ENCODE measurements at regions not wholly inside any gene's neighbourhood (a gene's known extent, or its start where the extent isn't known, plus 50 kb on each side); places are given as distances from the start of the nearest gene placed in this dataset.
"Not testable (repeated sequence)": the region's sequence is repeated elsewhere in the genome, so short reads cannot be mapped to it uniquely, and the experiment has no call there.

GRCh38 chr7:138221388-138221787, 145.1 kb downstream of the AKR1D1 start:
- DNase-seq = not testable (repeated sequence)

- DNase-seq = no peak
These were observed 147.2 kb downstream of the AKR1D1 start for GRCh38 chr7:138223402-138223879.

GRCh38 chr7:138226001-138226476, 149.8 kb downstream of the AKR1D1 start:
- no peak for DNase-seq

GRCh38 chr7:138226745-138227279, 150.6 kb downstream of the AKR1D1 start:
- DNase-seq = no peak

GRCh38 chr7:138228119-138228518, 151.9 kb downstream of the AKR1D1 start:
- no peak for DNase-seq

GRCh38 chr7:138228769-138229168, 152.5 kb downstream of the AKR1D1 start:
- no peak for DNase-seq

GRCh38 chr7:138233189-138233588, 156.9 kb downstream of the AKR1D1 start:
- DNase-seq = no peak

- DNase-seq = no peak
These were observed 158.9 kb downstream of the AKR1D1 start for GRCh38 chr7:138235207-138235606.

- DNase-seq = no peak
These were observed 161.7 kb downstream of the AKR1D1 start for GRCh38 chr7:138237995-138238394.

- DNase-seq = peak; percentile 3
These were observed 162.7 kb downstream of the AKR1D1 start for GRCh38 chr7:138238734-138239659.

GRCh38 chr7:138243430-138243829, 167.2 kb downstream of the AKR1D1 start:
- no peak for DNase-seq

GRCh38 chr7:138243836-138244235, 167.6 kb downstream of the AKR1D1 start:
- DNase-seq = no peak

- no peak for DNase-seq
These were observed 168.3 kb downstream of the AKR1D1 start for GRCh38 chr7:138244606-138245005.

- no peak for DNase-seq
These were observed 169.0 kb downstream of the AKR1D1 start for GRCh38 chr7:138245216-138245615.

- no peak for DNase-seq
These were observed 169.4 kb downstream of the AKR1D1 start for GRCh38 chr7:138245682-138246081.

- DNase-seq = no peak
These were observed 170.2 kb downstream of the AKR1D1 start for GRCh38 chr7:138246428-138246827.

- DNase-seq = no peak
These were observed 170.8 kb downstream of the AKR1D1 start for GRCh38 chr7:138247081-138247480.

- DNase-seq = no peak
These were observed 171.5 kb downstream of the AKR1D1 start for GRCh38 chr7:138247568-138248333.

- DNase-seq = no peak
These were observed 172.3 kb downstream of the AKR1D1 start for GRCh38 chr7:138248609-138249008.

GRCh38 chr7:138249975-138250374, 173.7 kb downstream of the AKR1D1 start:
- DNase-seq = no peak

- DNase-seq = not testable (repeated sequence)
These were observed 176.4 kb downstream of the AKR1D1 start for GRCh38 chr7:138252666-138253065.

- DNase-seq = no peak
These were observed 178.2 kb downstream of the AKR1D1 start for GRCh38 chr7:138254444-138254843.

- DNase-seq = peak; percentile 17
These were observed 181.4 kb downstream of the AKR1D1 start for GRCh38 chr7:138257459-138258196.
